ENCODE measurements at regions not wholly inside any gene's neighbourhood (a gene's known extent, or its start where the extent isn't known, plus 50 kb on each side); places are given as distances from the start of the nearest gene placed in this dataset.
"Not testable (repeated sequence)": the region's sequence is repeated elsewhere in the genome, so short reads cannot be mapped to it uniquely, and the experiment has no call there.

DNA sequence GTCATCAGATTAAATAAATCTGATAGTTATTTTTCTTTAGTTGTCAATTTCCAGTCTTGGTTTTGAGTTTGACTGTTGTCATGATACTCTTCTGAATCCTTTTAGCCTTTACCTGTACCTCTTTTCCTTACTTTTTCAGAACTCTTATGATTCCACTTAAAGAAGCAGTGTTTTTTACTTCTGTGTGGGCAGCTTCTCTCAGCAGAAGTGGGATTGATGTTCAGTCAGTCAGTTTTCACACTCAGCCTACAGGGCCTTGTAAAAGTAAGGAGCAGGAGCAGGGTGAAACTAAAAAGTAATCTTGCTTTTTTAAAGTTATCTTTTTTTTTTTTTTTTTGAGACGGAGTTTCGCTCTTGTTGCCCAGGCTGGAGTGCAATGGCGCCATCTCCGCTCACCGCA is 75.1 kb downstream of the HAUS1 start:
- Histone ChIP-seq H3K9me2 (replicated peaks; ENCODE audit: control insufficient read depth, low read length) (no peaks in the 10 kb centered on the region), H3K36me3 (ENCODE audit: control insufficient read depth, low read length) (peaks cover 6% of the 10 kb centered on the region; the same call in 1 of the 2 replicates), H3K27me3 (ENCODE audit: control insufficient read depth, low read length) (no peaks in the 10 kb centered on the region), H3K4me1 (ENCODE audit: control insufficient read depth, low read length) (peaks cover 39% of the 10 kb centered on the region), H3K4me2 (ENCODE audit: low read length) (no peak overlapping the region), H4K20me1 (ENCODE audit: control insufficient read depth, insufficient read depth, low read depth, low read length) (peaks cover 29% of the 10 kb centered on the region), H3K4me3 (ENCODE audit: low read length) (no peak overlapping the region), H3K9me3 (ENCODE audit: control insufficient read depth, insufficient read depth, low read length) (no peaks in the 10 kb centered on the region), H3K27ac (ENCODE audit: low read depth, low read length) (no peak overlapping the region), H3K79me2 (ENCODE audit: control insufficient read depth, low read length) (peaks cover 100% of the 10 kb centered on the region), H3F3A (ENCODE audit: control insufficient read depth, insufficient read depth) (no peaks in the 10 kb centered on the region)
- TF ChIP-seq, protein P1, sequence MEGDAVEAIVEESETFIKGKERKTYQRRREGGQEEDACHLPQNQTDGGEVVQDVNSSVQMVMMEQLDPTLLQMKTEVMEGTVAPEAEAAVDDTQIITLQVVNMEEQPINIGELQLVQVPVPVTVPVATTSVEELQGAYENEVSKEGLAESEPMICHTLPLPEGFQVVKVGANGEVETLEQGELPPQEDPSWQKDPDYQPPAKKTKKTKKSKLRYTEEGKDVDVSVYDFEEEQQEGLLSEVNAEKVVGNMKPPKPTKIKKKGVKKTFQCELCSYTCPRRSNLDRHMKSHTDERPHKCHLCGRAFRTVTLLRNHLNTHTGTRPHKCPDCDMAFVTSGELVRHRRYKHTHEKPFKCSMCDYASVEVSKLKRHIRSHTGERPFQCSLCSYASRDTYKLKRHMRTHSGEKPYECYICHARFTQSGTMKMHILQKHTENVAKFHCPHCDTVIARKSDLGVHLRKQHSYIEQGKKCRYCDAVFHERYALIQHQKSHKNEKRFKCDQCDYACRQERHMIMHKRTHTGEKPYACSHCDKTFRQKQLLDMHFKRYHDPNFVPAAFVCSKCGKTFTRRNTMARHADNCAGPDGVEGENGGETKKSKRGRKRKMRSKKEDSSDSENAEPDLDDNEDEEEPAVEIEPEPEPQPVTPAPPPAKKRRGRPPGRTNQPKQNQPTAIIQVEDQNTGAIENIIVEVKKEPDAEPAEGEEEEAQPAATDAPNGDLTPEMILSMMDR (IDR thresholded peaks at IDR 0.05; ENCODE audit: low read depth, low read length, poor library complexity, severe bottlenecking) = no peak
- no peak for TF ChIP-seq EZH2phosphoT487 (IDR thresholded peaks at IDR 0.05; ENCODE audit: borderline replicate concordance, low read length)

DNA sequence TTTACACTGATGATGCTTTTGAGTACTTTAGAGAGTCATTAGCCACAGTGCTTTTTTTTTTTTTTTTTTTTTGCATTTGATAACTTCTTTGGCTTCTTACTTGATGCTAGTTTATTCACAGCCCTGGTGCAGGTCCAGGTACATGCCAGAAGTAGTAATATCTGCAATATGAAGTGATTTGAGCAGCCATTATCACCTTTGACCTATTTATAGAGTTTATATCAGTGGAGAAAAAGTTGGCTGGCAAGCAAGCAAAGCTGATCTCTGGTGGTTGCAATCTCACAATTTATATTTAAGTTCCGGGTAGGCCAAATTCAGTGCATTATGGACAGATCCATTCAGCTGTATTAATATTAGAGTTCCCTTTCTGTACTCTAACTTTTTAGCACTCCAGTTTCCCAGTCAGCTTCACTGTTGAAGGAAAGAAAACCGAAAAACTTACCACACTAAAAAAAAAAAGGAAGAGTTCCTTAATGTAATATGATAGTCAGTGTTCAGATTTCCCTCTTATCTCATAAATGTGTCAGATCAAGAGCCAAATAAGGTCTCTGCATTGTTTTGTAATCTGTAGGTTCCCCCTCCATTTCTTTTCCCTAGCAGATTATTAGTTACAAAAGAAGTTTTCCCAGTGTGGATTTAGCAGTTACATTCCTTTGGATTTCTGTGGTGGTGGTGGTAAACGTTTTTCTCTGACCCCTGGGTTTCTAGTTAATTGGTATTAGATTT is 78.6 kb downstream of the HAUS1 start:
- Histone ChIP-seq H3K9me2 (replicated peaks; ENCODE audit: control insufficient read depth, low read length) (no peaks in the 10 kb centered on the region), H4K20me1 (ENCODE audit: control insufficient read depth, insufficient read depth, low read depth, low read length) (peaks cover 22% of the 10 kb centered on the region; the same call in 1 of the 2 replicates), H3K4me1 (ENCODE audit: control insufficient read depth, low read length) (peaks cover 36% of the 10 kb centered on the region), H3K27ac (ENCODE audit: low read depth, low read length) (no peak overlapping the region), H3K4me2 (ENCODE audit: low read length) (0 out of 2 replicates have a peak overlapping the region, but pooled peaks have one; percentile 2), H3K79me2 (ENCODE audit: control insufficient read depth, low read length) (peaks cover 100% of the 10 kb centered on the region), H3K4me3 (ENCODE audit: low read length) (no peak overlapping the region), H3F3A (ENCODE audit: control insufficient read depth, insufficient read depth) (peaks cover 4% of the 10 kb centered on the region; the same call in 1 of the 2 replicates), H3K27me3 (ENCODE audit: control insufficient read depth, low read length) (no peaks in the 10 kb centered on the region), H3K36me3 (ENCODE audit: control insufficient read depth, low read length) (peaks cover 2% of the 10 kb centered on the region; the same call in 1 of the 2 replicates), H3K9me3 (ENCODE audit: control insufficient read depth, insufficient read depth, low read length) (no peaks in the 10 kb centered on the region)
- no peak for TF ChIP-seq EZH2phosphoT487 (IDR thresholded peaks at IDR 0.05; ENCODE audit: borderline replicate concordance, low read length)
- TF ChIP-seq, protein P1 (IDR thresholded peaks at IDR 0.05; ENCODE audit: low read depth, low read length, poor library complexity, severe bottlenecking) = no peak

DNA sequence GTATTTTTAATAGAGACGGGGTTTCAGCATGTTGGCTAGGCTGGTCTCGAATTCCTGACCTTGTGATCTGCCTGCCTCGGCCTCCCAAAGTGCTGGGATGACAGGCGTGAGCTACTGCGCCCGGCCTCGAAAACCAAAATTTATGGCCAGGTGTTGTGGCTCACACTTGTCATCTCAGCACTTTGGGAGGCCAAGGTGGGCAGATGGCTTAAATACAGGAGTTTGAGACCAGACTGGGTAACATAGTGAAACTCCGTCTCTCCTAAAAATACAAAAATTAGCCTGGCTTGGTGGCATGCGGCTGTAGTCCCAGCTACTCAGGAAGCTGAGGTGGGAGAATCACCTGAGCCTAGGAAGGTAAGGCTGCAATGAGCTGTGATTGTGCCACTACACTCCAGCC is 80.1 kb downstream of the HAUS1 start:
- Histone ChIP-seq H3K4me2 (ENCODE audit: low read length) (0 out of 2 replicates have a peak overlapping the region, but pooled peaks have one; percentile 11), H4K20me1 (ENCODE audit: control insufficient read depth, insufficient read depth, low read depth, low read length) (peaks cover 22% of the 10 kb centered on the region; the same call in 1 of the 2 replicates), H3K4me1 (ENCODE audit: control insufficient read depth, low read length) (peaks cover 36% of the 10 kb centered on the region), H3K27ac (ENCODE audit: low read depth, low read length) (peak overlapping the region; percentile 11; the same call in 1 of the 2 replicates), H3K79me2 (ENCODE audit: control insufficient read depth, low read length) (peaks cover 100% of the 10 kb centered on the region)
- H3K36me3 ChIP-seq (ENCODE audit: control insufficient read depth, low read length); H3K4me3 ChIP-seq (ENCODE audit: low read length); H3K9me3 ChIP-seq (ENCODE audit: control insufficient read depth, insufficient read depth, low read length); H3K27me3 ChIP-seq (ENCODE audit: control insufficient read depth, low read length); H3K9me2 ChIP-seq (replicated peaks; ENCODE audit: control insufficient read depth, low read length); H3F3A ChIP-seq (ENCODE audit: control insufficient read depth, insufficient read depth): not testable (repeated sequence)

DNA sequence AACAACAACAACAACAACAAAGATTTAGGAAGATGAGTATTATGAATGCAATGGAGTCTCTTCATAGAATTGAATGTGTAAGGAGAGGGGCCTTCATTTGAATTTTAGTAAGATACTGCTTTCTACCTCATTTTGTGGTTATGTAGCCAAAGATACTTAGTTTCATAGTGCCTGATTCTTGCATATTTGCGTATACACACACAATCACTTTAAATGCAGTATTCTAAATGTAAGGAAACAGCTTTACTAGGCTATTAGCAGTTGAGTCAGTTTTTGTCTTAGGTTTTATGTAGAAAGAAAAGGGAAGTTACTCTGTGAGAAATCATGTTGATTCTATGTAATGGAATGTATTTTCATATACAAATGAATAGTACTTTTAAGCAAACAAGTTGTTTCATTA is 80.5 kb downstream of the HAUS1 start:
- Histone ChIP-seq H3K4me2 (ENCODE audit: low read length) (0 out of 2 replicates have a peak overlapping the region, but pooled peaks have one; percentile 11), H3K9me2 (replicated peaks; ENCODE audit: control insufficient read depth, low read length) (no peaks in the 10 kb centered on the region), H3K4me1 (ENCODE audit: control insufficient read depth, low read length) (peaks cover 36% of the 10 kb centered on the region), H3F3A (ENCODE audit: control insufficient read depth, insufficient read depth) (peaks cover 4% of the 10 kb centered on the region; the same call in 1 of the 2 replicates), H3K79me2 (ENCODE audit: control insufficient read depth, low read length) (peaks cover 100% of the 10 kb centered on the region), H3K4me3 (ENCODE audit: low read length) (no peak overlapping the region), H3K36me3 (ENCODE audit: control insufficient read depth, low read length) (peaks cover 3% of the 10 kb centered on the region; the same call in 1 of the 2 replicates), H3K27me3 (ENCODE audit: control insufficient read depth, low read length) (no peaks in the 10 kb centered on the region), H3K27ac (ENCODE audit: low read depth, low read length) (peak overlapping the region; percentile 11; the same call in 1 of the 2 replicates), H3K9me3 (ENCODE audit: control insufficient read depth, insufficient read depth, low read length) (no peaks in the 10 kb centered on the region), H4K20me1 (ENCODE audit: control insufficient read depth, insufficient read depth, low read depth, low read length) (peaks cover 21% of the 10 kb centered on the region; the same call in 1 of the 2 replicates)
- TF ChIP-seq EZH2phosphoT487 (IDR thresholded peaks at IDR 0.05; ENCODE audit: borderline replicate concordance, low read length) = no peak
- TF ChIP-seq, protein P1 (IDR thresholded peaks at IDR 0.05; ENCODE audit: low read depth, low read length, poor library complexity, severe bottlenecking) = no peak

All from DOHH2 (cell line).